ENCODE measurements at regions not wholly inside any gene's neighbourhood (a gene's known extent, or its start where the extent isn't known, plus 50 kb on each side); places are given as distances from the start of the nearest gene placed in this dataset.

GRCh38 chr18:51647346-51647745, 449.9 kb upstream of the MEX3C start:
- H3K27me3 Mint-ChIP-seq: peaks cover 6% of the 10 kb centered on the region
- H3K4me1 Mint-ChIP-seq: no peaks in the 10 kb centered on the region
- no peak overlapping the region for H3K27ac Mint-ChIP-seq
- H3K4me3 Mint-ChIP-seq: no peak overlapping the region
- no peaks in the 10 kb centered on the region for H3K36me3 Mint-ChIP-seq (ENCODE audit: low read depth)
- no peak for ATAC-seq (replicated peaks)
- H3K9me3 Mint-ChIP-seq: no peaks in the 10 kb centered on the region

- Mint-ChIP-seq H3K36me3 (ENCODE audit: low read depth) (no peaks in the 10 kb centered on the region), H3K27ac (no peak overlapping the region), H3K4me1 (no peaks in the 10 kb centered on the region), H3K27me3 (peaks cover 6% of the 10 kb centered on the region), H3K4me3 (no peak overlapping the region), H3K9me3 (no peaks in the 10 kb centered on the region)
- no peak for ATAC-seq (replicated peaks)
These were observed 450.5 kb upstream of the MEX3C start for GRCh38 chr18:51647942-51648341.

GRCh38 chr18:51649796-51650195, 452.3 kb upstream of the MEX3C start:
- H3K9me3 Mint-ChIP-seq: no peaks in the 10 kb centered on the region
- no peak overlapping the region for H3K4me3 Mint-ChIP-seq
- no peak for ATAC-seq (replicated peaks)
- H3K4me1 Mint-ChIP-seq: no peaks in the 10 kb centered on the region
- no peak overlapping the region for H3K27ac Mint-ChIP-seq
- H3K36me3 Mint-ChIP-seq (ENCODE audit: low read depth): no peaks in the 10 kb centered on the region
- H3K27me3 Mint-ChIP-seq: peaks cover 3% of the 10 kb centered on the region

- no peak overlapping the region for H3K4me3 Mint-ChIP-seq
- no peaks in the 10 kb centered on the region for H3K4me1 Mint-ChIP-seq
- no peak overlapping the region for H3K27ac Mint-ChIP-seq
- no peaks in the 10 kb centered on the region for H3K36me3 Mint-ChIP-seq (ENCODE audit: low read depth)
- H3K27me3 Mint-ChIP-seq: peaks cover 12% of the 10 kb centered on the region
- no peaks in the 10 kb centered on the region for H3K9me3 Mint-ChIP-seq
- ATAC-seq (replicated peaks): no peak
These were observed 454.3 kb upstream of the MEX3C start for GRCh38 chr18:51651761-51652160.

GRCh38 chr18:51653507-51654213, 456.2 kb upstream of the MEX3C start:
- no peak for ATAC-seq (replicated peaks)
- no peaks in the 10 kb centered on the region for H3K9me3 Mint-ChIP-seq
- no peak overlapping the region for H3K4me3 Mint-ChIP-seq
- H3K36me3 Mint-ChIP-seq (ENCODE audit: low read depth): no peaks in the 10 kb centered on the region
- H3K27ac Mint-ChIP-seq: no peak overlapping the region
- no peaks in the 10 kb centered on the region for H3K4me1 Mint-ChIP-seq
- H3K27me3 Mint-ChIP-seq: peaks cover 12% of the 10 kb centered on the region

GRCh38 chr18:51654488-51655326, 457.2 kb upstream of the MEX3C start:
- Mint-ChIP-seq H3K27me3 (peaks cover 12% of the 10 kb centered on the region), H3K36me3 (ENCODE audit: low read depth) (no peaks in the 10 kb centered on the region), H3K9me3 (no peaks in the 10 kb centered on the region), H3K27ac (no peak overlapping the region), H3K4me1 (no peaks in the 10 kb centered on the region), H3K4me3 (no peak overlapping the region)
- peak; percentile 35 for ATAC-seq (replicated peaks)

- Mint-ChIP-seq H3K27ac (no peak overlapping the region), H3K4me3 (no peak overlapping the region), H3K36me3 (ENCODE audit: low read depth) (no peaks in the 10 kb centered on the region), H3K4me1 (no peaks in the 10 kb centered on the region), H3K9me3 (no peaks in the 10 kb centered on the region), H3K27me3 (peaks cover 12% of the 10 kb centered on the region)
- ATAC-seq (replicated peaks): peak; percentile 82
These were observed 457.8 kb upstream of the MEX3C start for GRCh38 chr18:51655327-51655698.

GRCh38 chr18:51656249-51656648, 458.8 kb upstream of the MEX3C start:
- Mint-ChIP-seq H3K4me3 (no peak overlapping the region), H3K36me3 (ENCODE audit: low read depth) (no peaks in the 10 kb centered on the region), H3K27ac (no peak overlapping the region), H3K27me3 (peaks cover 12% of the 10 kb centered on the region), H3K4me1 (no peaks in the 10 kb centered on the region), H3K9me3 (no peaks in the 10 kb centered on the region)
- ATAC-seq (replicated peaks): no peak

GRCh38 chr18:51658436-51658835, 461.0 kb upstream of the MEX3C start:
- Mint-ChIP-seq H3K4me3 (no peak overlapping the region), H3K9me3 (no peaks in the 10 kb centered on the region), H3K27me3 (peaks cover 16% of the 10 kb centered on the region), H3K27ac (no peak overlapping the region), H3K4me1 (no peaks in the 10 kb centered on the region), H3K36me3 (ENCODE audit: low read depth) (no peaks in the 10 kb centered on the region)
- no peak for ATAC-seq (replicated peaks)

- Mint-ChIP-seq H3K27ac (no peak overlapping the region), H3K4me1 (no peaks in the 10 kb centered on the region), H3K4me3 (no peak overlapping the region), H3K9me3 (no peaks in the 10 kb centered on the region), H3K36me3 (ENCODE audit: low read depth) (no peaks in the 10 kb centered on the region), H3K27me3 (peaks cover 16% of the 10 kb centered on the region)
- ATAC-seq (replicated peaks): no peak
These were observed 462.3 kb upstream of the MEX3C start for GRCh38 chr18:51659781-51660180.

- ATAC-seq (replicated peaks): no peak
- Mint-ChIP-seq H3K4me1 (no peaks in the 10 kb centered on the region), H3K4me3 (no peak overlapping the region), H3K27ac (no peak overlapping the region), H3K27me3 (peaks cover 18% of the 10 kb centered on the region), H3K36me3 (ENCODE audit: low read depth) (no peaks in the 10 kb centered on the region), H3K9me3 (no peaks in the 10 kb centered on the region)
These were observed 462.8 kb upstream of the MEX3C start for GRCh38 chr18:51660188-51660715.

- no peaks in the 10 kb centered on the region for H3K9me3 Mint-ChIP-seq
- no peaks in the 10 kb centered on the region for H3K4me1 Mint-ChIP-seq
- no peaks in the 10 kb centered on the region for H3K36me3 Mint-ChIP-seq (ENCODE audit: low read depth)
- H3K27me3 Mint-ChIP-seq: peaks cover 24% of the 10 kb centered on the region
- H3K27ac Mint-ChIP-seq: no peak overlapping the region
- no peak for ATAC-seq (replicated peaks)
- H3K4me3 Mint-ChIP-seq: no peak overlapping the region
These were observed 466.8 kb upstream of the MEX3C start for GRCh38 chr18:51664236-51664635.

GRCh38 chr18:51666763-51667191, 469.3 kb upstream of the MEX3C start:
- Mint-ChIP-seq H3K27ac (no peak overlapping the region), H3K27me3 (peaks cover 30% of the 10 kb centered on the region), H3K4me3 (no peak overlapping the region), H3K36me3 (ENCODE audit: low read depth) (no peaks in the 10 kb centered on the region), H3K9me3 (no peaks in the 10 kb centered on the region), H3K4me1 (no peaks in the 10 kb centered on the region)
- no peak for ATAC-seq (replicated peaks)

- H3K4me3 Mint-ChIP-seq: no peak overlapping the region
- no peaks in the 10 kb centered on the region for H3K4me1 Mint-ChIP-seq
- H3K27me3 Mint-ChIP-seq: peaks cover 24% of the 10 kb centered on the region
- no peaks in the 10 kb centered on the region for H3K36me3 Mint-ChIP-seq (ENCODE audit: low read depth)
- ATAC-seq (replicated peaks): no peak
- H3K9me3 Mint-ChIP-seq: no peaks in the 10 kb centered on the region
- no peak overlapping the region for H3K27ac Mint-ChIP-seq
These were observed 470.6 kb upstream of the MEX3C start for GRCh38 chr18:51668101-51668500.

- Mint-ChIP-seq H3K27ac (no peak overlapping the region), H3K27me3 (peaks cover 24% of the 10 kb centered on the region), H3K4me3 (no peak overlapping the region), H3K4me1 (no peaks in the 10 kb centered on the region), H3K9me3 (no peaks in the 10 kb centered on the region), H3K36me3 (ENCODE audit: low read depth) (no peaks in the 10 kb centered on the region)
- ATAC-seq (replicated peaks): no peak
These were observed 471.1 kb upstream of the MEX3C start for GRCh38 chr18:51668607-51669006.

Measured in activated T-helper 17 cell treated with anti-CD3 and anti-CD28 coated beads, Interleukin-2, amount 50 U/mL, for 72 hours (primary cell).